ENCODE measurements at regions not wholly inside any gene's neighbourhood (a gene's known extent, or its start where the extent isn't known, plus 50 kb on each side); places are given as distances from the start of the nearest gene placed in this dataset.

GRCh38 chr10:78321500-78321899 lies 287.8 kb downstream of the RPS24 start:
- Histone ChIP-seq H3K27ac (no peak overlapping the region), H3K27me3 (no peaks in the 10 kb centered on the region), H3K4me1 (peaks cover 11% of the 10 kb centered on the region), H3K4me3 (no peak overlapping the region), H3K9me3 (no peaks in the 10 kb centered on the region), H3K36me3 (no peaks in the 10 kb centered on the region)
- TF ChIP-seq POLR2AphosphoS5 (IDR thresholded peaks at IDR 0.05) (no peak), POLR2A (IDR thresholded peaks at IDR 0.05) (no peak), EP300 (IDR thresholded peaks at IDR 0.05) (no peak)
- TF ChIP-seq, protein P1, sequence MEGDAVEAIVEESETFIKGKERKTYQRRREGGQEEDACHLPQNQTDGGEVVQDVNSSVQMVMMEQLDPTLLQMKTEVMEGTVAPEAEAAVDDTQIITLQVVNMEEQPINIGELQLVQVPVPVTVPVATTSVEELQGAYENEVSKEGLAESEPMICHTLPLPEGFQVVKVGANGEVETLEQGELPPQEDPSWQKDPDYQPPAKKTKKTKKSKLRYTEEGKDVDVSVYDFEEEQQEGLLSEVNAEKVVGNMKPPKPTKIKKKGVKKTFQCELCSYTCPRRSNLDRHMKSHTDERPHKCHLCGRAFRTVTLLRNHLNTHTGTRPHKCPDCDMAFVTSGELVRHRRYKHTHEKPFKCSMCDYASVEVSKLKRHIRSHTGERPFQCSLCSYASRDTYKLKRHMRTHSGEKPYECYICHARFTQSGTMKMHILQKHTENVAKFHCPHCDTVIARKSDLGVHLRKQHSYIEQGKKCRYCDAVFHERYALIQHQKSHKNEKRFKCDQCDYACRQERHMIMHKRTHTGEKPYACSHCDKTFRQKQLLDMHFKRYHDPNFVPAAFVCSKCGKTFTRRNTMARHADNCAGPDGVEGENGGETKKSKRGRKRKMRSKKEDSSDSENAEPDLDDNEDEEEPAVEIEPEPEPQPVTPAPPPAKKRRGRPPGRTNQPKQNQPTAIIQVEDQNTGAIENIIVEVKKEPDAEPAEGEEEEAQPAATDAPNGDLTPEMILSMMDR (IDR thresholded peaks at IDR 0.05): no peak
- WGBS: 73% methylated on average over 4 of the region's 4 CpGs
- no peak for DNase-seq (ENCODE audit: low spot score in 2 of 2)

DNA sequence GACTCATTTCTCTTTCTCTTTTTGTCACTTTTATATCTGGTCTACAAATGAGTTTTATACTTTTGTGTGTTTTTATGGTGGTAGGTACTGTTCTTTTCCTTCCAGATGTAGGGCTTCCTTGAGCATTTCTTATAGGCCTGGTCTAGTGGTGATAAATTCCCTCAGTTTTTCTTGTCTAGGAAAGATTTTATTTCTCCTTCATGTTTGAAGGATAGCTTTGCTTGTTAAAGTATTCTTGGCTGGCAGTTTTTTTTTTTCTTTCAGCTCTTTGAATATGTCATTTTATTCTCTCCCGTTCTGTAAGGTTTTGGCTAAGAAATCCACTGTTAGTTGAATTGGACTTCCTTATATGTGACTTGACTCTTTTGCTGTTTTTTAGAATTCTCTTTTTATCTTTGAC lies 292.7 kb downstream of the RPS24 start:
- Histone ChIP-seq H3K36me3 (no peaks in the 10 kb centered on the region), H3K4me3 (no peak overlapping the region), H3K4me1 (peaks cover 4% of the 10 kb centered on the region), H3K27me3 (no peaks in the 10 kb centered on the region), H3K9me3 (no peaks in the 10 kb centered on the region), H3K27ac (no peak overlapping the region)
- DNase-seq (ENCODE audit: low spot score in 2 of 2): no peak
- WGBS: 93% methylated on average over 1 of the region's 1 CpG
- TF ChIP-seq, protein P1 (IDR thresholded peaks at IDR 0.05): no peak
- TF ChIP-seq POLR2A (IDR thresholded peaks at IDR 0.05): no peak
- TF ChIP-seq EP300 (IDR thresholded peaks at IDR 0.05): no peak

- Histone ChIP-seq H3K4me3 (no peak overlapping the region), H3K27me3 (no peaks in the 10 kb centered on the region), H3K4me1 (peaks cover 9% of the 10 kb centered on the region), H3K36me3 (no peaks in the 10 kb centered on the region), H3K27ac (no peak overlapping the region), H3K9me3 (no peaks in the 10 kb centered on the region)
- WGBS: 92% methylated on average over 3 of the region's 4 CpGs
- no peak for TF ChIP-seq POLR2AphosphoS5 (IDR thresholded peaks at IDR 0.05)
- TF ChIP-seq, protein P1 (IDR thresholded peaks at IDR 0.05): no peak
- DNase-seq (ENCODE audit: low spot score in 2 of 2): no peak
Measured at GRCh38 chr10:78327778-78328591, 294.3 kb downstream of the RPS24 start.

DNA sequence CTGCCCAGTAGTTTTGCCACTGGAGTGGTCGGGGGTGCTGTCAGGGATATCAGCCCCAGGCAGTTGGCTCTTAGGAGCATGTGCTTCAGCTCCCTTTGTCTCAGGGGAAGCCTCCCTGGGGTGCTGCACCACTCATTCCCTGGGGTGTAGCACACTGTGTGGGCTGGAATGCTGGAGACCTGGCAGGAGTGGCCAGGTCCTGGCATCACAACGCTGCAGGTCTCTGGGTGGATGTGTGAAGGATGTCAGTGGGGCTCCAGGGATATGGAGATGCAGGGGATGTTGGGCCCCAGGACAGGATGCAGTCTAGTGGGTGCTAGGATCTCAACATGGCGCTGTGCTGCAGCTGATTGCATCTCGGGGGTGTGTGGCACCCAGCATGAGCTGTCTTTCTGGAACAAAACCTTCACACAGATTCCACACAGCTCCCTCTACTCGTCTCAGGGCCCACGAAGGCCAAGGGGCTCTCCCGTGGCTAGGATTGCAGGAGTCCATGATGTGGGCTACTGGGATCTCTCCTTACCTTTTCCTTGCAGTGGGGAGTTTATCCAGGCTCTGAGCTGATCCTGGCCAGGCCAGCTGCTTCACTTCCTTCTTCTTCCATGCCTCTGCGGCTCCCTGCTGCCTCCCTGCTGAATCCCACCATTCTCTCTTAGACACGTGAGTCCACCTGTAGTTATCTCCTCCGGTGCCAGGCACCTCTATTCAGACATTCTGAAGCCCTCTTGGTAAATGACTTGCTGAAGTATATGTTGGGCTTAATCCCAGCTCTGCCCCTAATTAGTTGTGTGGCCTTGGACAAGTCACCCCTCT lies 295.1 kb downstream of the RPS24 start:
- H3K27me3 ChIP-seq: no peaks in the 10 kb centered on the region
- 91% methylated on average over 8 of the region's 10 CpGs for WGBS

More for the DNA sequence above, 295.1 kb downstream of the RPS24 start:
- no peak for DNase-seq (ENCODE audit: low spot score in 2 of 2)
- Histone ChIP-seq H3K36me3 (no peaks in the 10 kb centered on the region), H3K4me1 (peaks cover 9% of the 10 kb centered on the region), H3K4me3 (no peak overlapping the region), H3K27ac (no peak overlapping the region), H3K9me3 (no peaks in the 10 kb centered on the region)
- TF ChIP-seq POLR2AphosphoS5 (IDR thresholded peaks at IDR 0.05) (no peak), EP300 (IDR thresholded peaks at IDR 0.05) (no peak), POLR2A (IDR thresholded peaks at IDR 0.05) (no peak)
- TF ChIP-seq, protein P1 (IDR thresholded peaks at IDR 0.05): no peak

All from suprapubic skin (tissue), 4 donors.